ENCODE measurements at regions not wholly inside any gene's neighbourhood (a gene's known extent, or its start where the extent isn't known, plus 50 kb on each side); places are given as distances from the start of the nearest gene placed in this dataset.

DNA sequence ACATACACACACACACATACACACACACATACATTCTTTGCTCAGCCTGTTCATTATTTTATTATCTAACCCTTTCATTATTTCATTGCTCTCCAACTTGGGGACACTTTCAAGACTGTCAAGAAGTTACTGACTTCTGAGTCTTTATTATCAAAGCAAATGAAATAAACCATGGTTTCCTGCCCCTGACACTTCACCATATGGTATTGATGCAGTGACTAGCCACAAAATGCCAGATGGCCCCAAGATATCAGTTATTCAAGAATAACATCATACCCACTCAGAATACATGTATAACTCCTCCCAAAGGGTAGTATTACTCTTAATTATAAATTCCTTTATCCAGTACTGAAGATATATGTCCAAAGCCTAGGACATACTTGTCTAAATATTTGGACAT lies 197.3 kb downstream of the MRPL39 start:
- TF ChIP-seq KLF9 (tag by site-specific recombination; IDR thresholded peaks at IDR 0.05; ENCODE audit: low read depth) (no peak), GFI1B (tag by site-specific recombination; IDR thresholded peaks at IDR 0.05) (no peak), ZNF175 (tag by site-specific recombination; IDR thresholded peaks at IDR 0.05) (no peak), ZNF184 (tag by site-specific recombination; IDR thresholded peaks at IDR 0.05) (no peak), KLF10 (tag by site-specific recombination; IDR thresholded peaks at IDR 0.05) (no peak), ZNF221 (tag by site-specific recombination; IDR thresholded peaks at IDR 0.05; ENCODE audit: borderline replicate concordance) (no peak)
- TF ChIP-seq, protein P1, sequence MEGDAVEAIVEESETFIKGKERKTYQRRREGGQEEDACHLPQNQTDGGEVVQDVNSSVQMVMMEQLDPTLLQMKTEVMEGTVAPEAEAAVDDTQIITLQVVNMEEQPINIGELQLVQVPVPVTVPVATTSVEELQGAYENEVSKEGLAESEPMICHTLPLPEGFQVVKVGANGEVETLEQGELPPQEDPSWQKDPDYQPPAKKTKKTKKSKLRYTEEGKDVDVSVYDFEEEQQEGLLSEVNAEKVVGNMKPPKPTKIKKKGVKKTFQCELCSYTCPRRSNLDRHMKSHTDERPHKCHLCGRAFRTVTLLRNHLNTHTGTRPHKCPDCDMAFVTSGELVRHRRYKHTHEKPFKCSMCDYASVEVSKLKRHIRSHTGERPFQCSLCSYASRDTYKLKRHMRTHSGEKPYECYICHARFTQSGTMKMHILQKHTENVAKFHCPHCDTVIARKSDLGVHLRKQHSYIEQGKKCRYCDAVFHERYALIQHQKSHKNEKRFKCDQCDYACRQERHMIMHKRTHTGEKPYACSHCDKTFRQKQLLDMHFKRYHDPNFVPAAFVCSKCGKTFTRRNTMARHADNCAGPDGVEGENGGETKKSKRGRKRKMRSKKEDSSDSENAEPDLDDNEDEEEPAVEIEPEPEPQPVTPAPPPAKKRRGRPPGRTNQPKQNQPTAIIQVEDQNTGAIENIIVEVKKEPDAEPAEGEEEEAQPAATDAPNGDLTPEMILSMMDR (tag by site-specific recombination; IDR thresholded peaks at IDR 0.05) = no peak
- TF ChIP-seq, protein P2, sequence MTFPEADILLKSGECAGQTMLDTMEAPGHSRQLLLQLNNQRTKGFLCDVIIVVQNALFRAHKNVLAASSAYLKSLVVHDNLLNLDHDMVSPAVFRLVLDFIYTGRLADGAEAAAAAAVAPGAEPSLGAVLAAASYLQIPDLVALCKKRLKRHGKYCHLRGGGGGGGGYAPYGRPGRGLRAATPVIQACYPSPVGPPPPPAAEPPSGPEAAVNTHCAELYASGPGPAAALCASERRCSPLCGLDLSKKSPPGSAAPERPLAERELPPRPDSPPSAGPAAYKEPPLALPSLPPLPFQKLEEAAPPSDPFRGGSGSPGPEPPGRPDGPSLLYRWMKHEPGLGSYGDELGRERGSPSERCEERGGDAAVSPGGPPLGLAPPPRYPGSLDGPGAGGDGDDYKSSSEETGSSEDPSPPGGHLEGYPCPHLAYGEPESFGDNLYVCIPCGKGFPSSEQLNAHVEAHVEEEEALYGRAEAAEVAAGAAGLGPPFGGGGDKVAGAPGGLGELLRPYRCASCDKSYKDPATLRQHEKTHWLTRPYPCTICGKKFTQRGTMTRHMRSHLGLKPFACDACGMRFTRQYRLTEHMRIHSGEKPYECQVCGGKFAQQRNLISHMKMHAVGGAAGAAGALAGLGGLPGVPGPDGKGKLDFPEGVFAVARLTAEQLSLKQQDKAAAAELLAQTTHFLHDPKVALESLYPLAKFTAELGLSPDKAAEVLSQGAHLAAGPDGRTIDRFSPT (tag by site-specific recombination; IDR thresholded peaks at IDR 0.05) = no peak

All from HEK293 (cell line).